Ishikawa (cell line): ENCODE measurements at regions not wholly inside any gene's neighbourhood (a gene's known extent, or its start where the extent isn't known, plus 50 kb on each side); places are given as distances from the start of the nearest gene placed in this dataset.

ENCODE experiments used
- CEBPB ChIP-seq: IDR thresholded peaks from 2 replicates; pipeline ENCODE4 v1.6.1; 2012
- CREB1 ChIP-seq: IDR thresholded peaks from 2 replicates; pipeline ENCODE4 v1.6.1; 2012; ENCODE audit warnings: low read depth
- EGR1 ChIP-seq: IDR thresholded peaks from 2 replicates; pipeline ENCODE4 v1.6.1; 2012
- EP300 ChIP-seq: IDR thresholded peaks from 2 replicates; pipeline ENCODE4 v1.6.1; 2012; ENCODE audit warnings: borderline replicate concordance
- MAX ChIP-seq: IDR thresholded peaks from 2 replicates; pipeline ENCODE4 v1.6.1; 2012
- NFIC ChIP-seq: IDR thresholded peaks from 2 replicates; pipeline ENCODE4 v1.6.1; 2012
- RAD21 ChIP-seq: IDR thresholded peaks from 2 replicates; pipeline ENCODE4 v1.6.1; 2012; ENCODE audit warnings: low read depth
- TAF1 ChIP-seq: IDR thresholded peaks from 2 replicates; pipeline ENCODE4 v1.6.1; 2012; ENCODE audit warnings: low read depth, mild to moderate bottlenecking
- ZBTB7A ChIP-seq: IDR thresholded peaks from 2 replicates; pipeline ENCODE4 v1.6.1; 2012; ENCODE audit warnings: low read depth

GRCh38 chr3:72585966-72586365 is 262.3 kb downstream of the SHQ1 start:
- no peak for TF ChIP-seq MAX
- no peak for TF ChIP-seq NFIC
- TF ChIP-seq CREB1, result no peak
- no peak for TF ChIP-seq CEBPB
- TF ChIP-seq ZBTB7A, result no peak
- no peak for TF ChIP-seq EP300
- no peak for TF ChIP-seq TAF1
- TF ChIP-seq EGR1, result no peak
- TF ChIP-seq RAD21, result no peak
